GM21381 (cell line): ENCODE measurements at regions not wholly inside any gene's neighbourhood (a gene's known extent, or its start where the extent isn't known, plus 50 kb on each side); places are given as distances from the start of the nearest gene placed in this dataset.

ENCODE experiments used
- ATAC-seq: cut with Tn5 transposase; IDR thresholded peaks from one replicate; pipeline ENCODE4 v1.9.1; 2021; ENCODE audit warnings: mild to moderate bottlenecking, moderate library complexity; ENCODE audit not compliant: unreplicated experiment

DNA sequence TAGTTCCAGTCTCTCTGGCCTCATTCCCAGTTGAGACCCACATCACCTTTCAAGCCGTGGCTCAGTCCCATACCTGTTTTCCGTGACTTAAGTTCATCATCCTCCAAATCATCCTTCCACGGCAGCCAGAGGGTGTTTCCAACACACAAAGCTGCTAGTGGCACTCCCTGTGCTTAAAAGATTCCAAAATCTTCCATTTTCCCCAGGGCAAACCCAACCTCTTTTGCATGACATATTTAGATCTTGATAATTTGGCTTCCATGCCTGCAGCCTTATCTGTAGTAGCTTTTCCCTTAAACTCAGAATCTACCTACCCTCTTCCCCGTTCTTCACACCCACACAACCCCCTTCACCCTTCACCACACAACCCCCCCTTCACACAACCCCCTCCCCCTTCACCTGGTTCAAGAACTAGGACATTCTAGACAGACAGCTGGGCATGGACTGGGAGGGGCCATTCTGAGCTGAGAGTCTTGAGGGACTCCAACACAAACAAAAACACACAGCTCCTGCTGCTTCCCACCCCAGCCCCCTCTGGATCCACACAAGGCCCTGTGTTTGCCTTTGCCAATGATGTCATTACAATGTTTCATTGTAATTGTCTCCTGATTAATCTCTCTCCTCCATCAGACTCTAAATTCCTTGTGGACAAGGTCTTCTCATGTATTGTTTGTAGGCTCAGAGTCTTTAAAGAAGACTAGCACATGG, 268.2 kb downstream of the SH3GL2 start:
- ATAC-seq: no peak

DNA sequence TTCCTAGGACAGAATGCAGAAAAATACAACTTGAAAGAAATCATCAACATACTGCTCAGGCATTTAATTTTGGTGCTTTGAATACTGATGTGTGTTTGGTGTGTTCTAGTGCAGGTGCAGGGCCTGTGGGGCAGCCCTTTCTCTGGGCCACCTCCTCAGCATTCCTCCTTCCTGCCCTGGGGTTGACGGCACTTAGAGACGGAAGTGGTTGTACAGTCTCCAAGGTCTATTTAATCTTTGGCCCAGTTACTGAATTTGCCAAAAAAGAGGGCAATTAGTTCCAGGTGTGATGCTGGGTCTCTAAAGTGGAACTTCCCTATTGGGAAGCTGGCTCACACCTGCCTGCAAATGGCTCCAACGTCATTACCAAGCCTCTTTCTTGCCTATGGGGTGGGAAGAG, 269.0 kb downstream of the SH3GL2 start:
- no peak for ATAC-seq

DNA sequence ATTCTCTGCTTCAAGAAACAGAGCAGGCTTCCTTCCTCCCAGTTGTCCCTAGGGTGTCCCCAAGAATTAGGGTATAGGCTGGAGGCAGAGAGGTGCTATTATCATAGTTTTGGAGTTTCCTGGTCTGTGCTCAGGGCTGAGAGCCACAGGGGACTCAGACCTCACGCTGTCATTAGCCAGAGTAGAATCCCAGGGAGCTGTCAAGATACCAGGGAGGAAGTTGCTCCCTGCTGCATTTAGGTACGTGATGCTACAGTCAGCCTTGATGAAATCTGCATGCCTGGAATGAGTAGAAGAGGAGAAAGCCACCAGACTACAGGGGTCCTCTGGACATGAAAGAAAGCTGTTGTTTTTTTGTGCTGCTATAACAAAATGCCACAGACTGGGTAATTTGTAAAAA, 273.2 kb downstream of the SH3GL2 start:
- no peak for ATAC-seq

DNA sequence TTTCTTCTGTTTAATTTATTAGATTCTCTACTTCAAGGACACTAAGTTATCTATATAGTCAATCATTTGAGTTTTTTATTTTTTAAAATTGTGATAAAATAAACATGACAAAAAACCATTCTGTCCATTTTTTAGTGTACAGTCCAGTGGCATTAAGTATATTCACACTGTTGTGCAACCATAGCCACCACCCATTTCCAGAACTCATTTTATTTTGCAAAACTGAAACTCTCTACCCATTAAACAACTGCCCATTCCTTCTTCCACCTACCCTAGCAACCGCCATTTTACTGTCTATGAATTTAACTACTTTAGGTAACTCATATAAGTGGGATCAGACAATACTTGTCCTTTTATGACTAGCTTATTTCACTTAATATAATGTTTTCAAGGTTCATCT, 275.6 kb downstream of the SH3GL2 start:
- no peak for ATAC-seq

DNA sequence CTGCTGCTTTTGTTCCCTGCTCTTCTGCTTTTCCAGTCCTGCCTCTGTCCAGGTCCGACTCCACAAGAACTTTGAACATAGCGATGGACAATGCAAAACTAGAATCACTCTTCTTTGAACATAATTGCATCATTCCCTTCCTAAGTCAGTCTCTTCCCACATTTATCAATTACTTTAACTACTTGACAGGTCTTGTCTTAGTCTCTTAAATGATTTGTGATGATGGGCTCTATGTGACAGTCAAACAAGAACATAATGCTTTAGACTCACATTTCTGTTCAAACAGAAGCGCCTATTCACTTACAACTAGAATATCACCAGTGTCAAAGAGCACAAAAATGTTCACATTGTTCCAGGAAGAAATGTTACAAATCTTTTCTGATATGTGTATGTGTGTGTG, 278.1 kb downstream of the SH3GL2 start:
- ATAC-seq: no peak

DNA sequence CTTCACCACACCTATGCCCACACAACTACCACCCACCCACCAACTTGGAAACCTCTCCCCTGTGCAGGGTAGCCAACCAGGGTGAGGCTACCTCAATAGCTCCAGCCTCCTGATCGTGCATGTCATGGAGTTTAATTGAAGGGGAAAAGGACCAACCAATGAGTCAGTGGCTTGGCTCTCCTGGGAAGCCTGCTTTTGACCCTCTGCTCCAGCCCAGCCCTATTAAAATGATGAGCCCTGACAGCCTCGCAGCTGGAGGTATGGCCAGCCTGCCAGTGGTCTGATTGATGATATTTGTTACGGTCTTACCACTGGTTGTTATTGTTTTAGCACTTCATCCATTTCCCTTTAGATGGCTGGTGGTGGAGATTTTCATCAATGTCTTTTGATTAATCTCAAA, 280.4 kb downstream of the SH3GL2 start:
- ATAC-seq: no peak

DNA sequence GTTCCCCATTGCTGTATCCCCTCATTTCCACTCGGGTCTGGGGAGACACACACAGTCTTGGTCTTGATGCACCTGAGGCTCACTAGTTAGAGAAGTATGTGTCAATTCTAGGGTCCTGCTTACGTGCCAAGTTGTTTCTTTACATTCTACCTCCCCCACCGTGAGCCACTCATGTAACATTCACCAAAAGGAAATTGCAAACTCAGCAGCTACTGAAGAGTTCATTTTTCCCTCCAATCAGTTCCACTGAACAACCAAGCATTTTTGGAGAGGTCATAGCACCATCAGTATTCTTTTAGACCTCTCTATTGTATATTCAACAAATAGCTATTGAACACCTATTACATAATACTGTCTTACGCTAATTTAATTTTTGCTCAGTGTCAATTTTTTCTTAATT, 281.1 kb downstream of the SH3GL2 start:
- no peak for ATAC-seq

DNA sequence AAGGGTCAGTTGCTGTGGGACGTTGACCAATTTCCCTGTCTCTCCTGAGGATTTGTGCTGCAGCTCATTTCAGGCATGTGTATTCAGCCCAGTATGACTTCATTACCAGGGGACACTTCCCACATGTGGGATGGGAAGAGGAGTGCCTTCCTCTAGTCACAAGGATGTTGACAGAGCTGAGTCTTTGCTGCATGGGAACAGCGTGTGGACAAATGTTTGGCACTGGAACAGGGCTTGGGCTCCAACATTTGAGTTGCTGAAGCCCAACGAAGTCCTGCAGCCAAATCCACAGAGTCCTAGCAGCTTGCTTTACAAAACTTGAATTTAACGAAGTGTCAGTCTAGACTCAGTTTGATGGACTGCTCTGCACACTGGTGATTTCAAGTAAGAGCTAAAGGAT, 283.2 kb downstream of the SH3GL2 start:
- ATAC-seq: no peak

DNA sequence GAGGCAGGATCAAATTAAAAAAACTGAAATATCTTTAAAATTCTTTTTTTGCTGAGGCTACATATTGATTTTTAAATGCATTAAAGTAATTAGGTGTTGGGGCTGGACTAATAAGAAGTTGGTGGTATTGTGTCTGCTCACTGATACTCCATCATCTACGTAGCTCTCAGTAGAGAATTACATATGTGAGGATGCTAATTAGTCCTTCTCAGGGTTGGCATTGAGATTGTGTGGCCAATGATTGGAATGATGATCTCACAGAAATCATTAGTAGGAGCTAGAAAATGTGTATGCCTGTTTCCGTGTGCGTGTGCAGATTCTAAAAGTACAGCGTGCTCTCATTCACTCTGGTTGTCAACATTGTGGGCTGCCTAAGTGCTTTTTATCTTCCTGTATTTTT, 283.8 kb downstream of the SH3GL2 start:
- no peak for ATAC-seq

DNA sequence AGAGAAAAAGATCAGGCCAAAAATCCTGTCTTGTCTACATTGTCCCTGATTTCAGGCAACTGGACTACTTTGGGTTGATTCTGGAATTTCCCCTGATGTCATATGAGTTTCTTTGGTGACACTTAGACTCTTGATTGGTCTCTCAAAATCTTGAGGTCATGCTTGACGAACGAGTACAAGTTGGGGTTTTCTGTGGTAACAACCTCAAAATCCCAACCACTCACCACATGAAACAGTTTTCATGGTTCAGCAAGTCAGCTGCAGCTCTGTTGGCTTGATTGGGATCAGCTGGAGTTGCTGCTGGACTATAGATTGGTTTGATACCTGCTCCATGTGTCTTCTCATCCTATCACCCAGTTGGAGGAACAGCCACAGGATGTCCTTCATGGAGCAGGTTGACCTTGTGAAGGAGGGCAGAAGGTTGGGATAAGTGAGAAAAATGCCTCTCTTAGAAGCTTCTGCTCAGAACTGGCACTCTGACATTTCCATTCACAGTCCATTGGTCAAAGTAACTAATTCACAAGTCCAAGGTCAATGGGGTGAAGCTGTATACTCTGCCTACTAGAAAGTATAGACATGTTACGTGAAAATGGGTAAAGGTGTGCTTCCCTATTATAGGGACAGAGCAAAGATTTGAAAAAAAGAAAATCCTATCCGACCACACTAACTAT, 284.5 kb downstream of the SH3GL2 start:
- peak; percentile 84 for ATAC-seq

DNA sequence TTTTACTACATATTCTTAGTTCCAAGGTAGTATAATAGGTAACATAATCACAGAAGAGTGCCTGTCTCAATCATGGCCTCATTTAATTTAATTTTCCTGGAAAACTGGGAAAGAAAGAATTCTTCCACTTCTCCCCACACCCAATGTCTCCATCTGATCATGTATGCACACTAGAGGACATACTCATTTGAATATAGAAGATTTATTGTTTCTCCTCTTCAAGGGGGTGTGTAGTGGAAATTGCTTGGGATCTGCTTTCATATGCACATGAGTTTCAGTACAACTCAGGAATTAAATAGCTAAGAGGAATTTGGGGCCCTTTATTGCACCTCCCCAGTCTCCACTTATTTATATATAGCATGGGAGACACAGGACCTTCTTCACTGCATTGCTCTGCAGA, 285.1 kb downstream of the SH3GL2 start:
- no peak for ATAC-seq

DNA sequence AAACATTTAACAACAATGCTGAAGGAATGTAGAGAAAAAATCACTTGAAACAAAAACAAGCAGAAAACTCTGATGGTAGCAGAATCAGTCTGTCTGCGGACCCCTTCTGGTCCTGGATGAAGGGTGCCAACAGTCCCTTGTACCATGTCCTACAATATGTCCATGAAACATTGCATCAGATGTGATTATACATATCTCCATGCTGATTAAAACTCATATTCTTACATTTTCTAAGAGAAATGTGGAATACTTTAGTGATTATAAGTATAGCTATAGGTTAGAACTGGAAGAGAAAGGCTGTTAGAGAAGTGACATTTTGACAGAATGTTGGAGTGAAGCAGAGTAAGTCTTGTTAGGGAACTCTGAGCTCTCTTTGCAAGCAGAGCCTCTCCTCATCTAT, 286.1 kb downstream of the SH3GL2 start:
- no peak for ATAC-seq

DNA sequence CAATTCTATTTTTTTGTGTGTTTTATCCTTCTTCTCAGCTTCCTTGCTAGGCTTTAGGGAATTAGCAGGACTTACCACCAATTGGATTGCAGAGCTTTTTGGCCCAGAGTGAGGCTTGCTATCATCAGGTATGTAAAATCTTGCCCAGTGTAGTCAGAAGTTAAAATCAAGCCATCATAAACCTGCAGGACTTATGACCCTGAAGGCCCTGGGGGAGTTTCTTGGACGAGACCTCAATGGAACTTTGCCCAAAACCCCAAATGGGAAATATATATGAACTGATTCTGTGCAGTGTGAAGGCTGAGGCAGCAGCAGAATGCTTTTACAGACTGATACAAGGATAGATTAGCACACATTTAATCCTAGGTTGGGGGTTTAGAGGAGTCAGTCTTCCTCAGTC, 287.0 kb downstream of the SH3GL2 start:
- ATAC-seq: no peak

DNA sequence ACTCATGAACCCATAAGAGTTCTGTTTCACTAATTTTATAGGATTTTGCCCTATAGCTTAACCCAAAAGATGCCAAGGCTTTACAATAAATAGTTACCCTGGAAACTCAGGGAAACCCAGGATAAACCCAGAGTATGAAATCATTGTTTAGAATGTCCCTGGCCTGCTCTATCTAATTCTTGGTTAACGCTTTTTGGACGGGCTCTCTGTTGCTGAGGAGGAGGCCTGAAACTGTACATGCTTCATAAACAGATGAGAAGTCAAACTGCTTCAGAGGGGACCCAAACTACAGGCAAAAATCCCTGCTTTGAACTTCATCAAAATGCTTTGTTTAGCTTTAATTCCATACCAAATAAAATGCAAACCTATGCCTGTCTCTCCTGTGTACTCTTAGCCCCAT, 291.9 kb downstream of the SH3GL2 start:
- no peak for ATAC-seq

DNA sequence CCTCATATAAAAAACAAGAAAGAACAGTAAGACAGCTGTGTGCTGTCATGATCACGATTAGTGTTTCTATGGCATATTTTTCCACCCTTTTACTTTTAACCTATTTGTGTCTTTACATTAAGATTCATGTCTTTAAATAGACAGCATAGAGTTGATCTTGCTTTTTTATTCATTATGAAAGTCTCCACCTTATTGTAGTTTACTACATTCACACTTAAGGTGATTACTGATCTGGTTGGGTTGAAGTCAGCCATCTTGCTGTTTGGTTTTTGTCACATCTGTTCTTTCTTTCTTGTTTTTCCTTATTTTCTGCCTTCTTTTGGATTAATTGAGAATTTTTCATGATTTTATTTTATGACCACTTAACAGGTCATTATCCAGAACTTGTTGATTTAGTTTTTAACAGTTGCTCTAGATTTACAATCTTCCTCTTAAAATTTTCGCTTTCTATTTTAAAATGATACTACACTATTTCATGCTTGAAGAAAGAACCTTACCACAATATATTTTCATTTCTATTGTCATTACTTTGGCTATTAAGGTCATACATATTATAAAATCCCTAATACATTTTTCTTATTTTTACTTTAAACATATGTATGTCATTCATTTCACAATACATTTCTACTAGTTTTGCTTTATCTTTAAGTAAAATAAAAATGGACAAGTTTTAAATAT, 292.5 kb downstream of the SH3GL2 start:
- ATAC-seq: no peak

DNA sequence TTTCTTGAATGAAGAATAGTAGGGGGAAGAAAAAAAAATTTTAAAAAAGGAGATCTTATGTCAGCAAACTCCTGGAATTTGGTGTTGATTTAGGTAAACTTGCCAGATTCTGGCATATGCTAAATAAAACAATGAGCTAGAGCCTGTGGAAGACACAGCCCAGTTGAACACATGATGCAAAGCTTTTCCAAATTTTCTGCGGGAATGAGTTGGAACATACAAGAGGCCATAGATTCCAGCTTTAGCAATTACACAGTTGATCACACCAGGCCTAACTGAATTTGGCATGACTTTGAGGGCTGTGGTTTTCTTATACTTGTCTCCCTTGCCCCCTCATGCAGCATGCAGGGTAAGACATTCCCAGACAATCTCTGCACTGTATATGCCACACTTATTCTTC, 297.0 kb downstream of the SH3GL2 start:
- no peak for ATAC-seq

DNA sequence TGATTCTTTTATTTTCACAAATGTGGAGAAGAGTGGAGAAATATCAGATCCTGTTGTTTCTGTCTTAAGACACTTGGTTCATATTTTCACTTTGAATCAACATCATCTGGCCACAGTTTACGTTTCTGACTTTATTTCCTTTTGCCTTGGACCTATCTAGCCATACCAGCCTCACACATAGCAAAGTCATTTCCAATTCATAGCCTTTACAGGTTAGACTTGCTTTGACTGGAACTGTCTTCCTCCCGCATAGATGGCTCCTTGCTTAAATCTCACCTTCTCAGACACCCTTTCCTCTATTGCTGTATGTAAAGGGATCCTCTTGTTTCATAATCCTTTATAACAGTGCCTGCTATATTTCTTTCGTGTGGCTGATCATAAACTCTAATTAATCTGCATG, 297.8 kb downstream of the SH3GL2 start:
- no peak for ATAC-seq

DNA sequence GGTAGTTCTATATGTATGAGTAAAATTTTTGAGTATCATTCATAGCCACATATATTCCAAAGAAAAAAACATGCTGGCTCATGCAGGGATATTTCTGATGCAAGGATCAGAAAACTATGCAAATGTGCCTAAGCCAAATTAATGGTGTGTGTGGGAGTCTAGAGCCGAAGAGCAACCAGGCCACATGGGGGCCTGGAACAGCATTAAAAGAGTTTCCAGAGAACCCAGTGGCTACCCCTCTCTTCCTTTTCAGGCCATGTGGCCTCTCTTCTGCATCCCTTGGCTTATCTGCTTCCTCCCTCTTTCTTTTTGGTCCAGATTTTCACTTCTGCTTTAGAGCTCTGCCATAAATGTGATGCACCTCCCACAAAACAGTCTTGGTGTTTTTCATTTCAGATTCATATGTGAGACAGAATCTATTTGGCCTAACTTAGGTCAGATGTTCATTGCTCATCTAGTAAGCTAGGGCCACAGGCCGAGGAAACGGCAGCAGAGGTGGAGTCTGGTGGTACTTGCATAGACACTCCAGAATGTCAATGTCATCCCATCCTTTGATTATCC, 300.0 kb downstream of the SH3GL2 start:
- no peak for ATAC-seq

DNA sequence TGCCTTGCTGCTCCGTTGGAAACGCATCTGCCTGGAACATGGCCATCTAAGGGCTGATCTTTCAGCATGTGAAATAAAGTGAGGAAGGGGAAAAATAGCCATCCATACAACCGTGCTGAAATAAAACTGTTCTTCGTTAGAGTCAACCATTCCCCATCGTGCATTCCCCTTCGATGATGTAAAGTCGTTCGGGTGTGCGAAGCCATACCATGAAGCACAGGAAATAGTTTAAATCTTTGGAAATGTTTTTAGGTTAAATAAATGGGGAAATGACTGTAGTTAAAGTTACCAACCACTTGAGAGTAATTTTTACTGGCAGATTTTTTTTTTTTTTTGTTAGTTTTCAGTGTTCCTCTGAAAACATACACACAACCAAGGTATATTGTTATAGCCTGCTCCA, 302.5 kb downstream of the SH3GL2 start:
- ATAC-seq: no peak

DNA sequence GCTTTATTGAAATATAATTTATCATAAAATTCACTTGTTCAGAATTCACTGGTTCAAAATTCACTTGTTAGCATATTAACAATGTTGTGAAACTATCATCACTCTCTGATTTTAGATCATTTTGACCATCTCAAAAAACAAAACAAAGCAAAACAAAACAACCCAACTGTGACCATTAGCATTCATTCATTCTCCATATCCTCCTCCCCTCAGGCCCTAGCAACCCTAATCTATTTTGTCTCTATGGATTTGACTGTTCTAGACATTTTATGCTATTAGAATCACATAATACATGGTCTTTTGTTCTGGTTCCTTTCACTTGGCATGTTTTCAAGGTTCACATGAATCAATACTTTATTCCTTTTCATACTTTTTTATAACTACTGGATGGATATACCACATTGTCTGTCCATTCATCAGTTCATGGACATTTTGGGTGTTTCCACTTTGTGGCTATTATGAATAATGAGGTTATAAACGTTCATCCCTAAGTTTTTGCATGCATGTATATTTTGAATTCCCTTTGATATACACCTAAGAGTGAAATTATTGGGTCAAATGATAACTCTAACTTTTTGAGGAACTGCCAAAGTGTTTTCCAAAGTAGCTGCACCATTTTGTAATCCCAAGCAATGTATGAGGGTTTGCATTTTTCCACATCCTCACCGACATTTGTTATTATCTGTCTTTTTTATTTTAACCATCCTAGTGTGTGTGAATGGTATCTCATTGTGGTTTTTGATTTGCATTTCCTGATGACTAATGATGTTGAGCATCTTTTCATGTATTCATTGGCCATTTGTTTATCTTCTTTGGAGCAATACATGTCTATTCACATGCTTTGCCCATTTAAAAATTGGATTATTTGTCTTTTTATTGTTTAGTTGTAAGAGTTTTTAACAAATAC, 304.1 kb downstream of the SH3GL2 start:
- ATAC-seq: no peak

DNA sequence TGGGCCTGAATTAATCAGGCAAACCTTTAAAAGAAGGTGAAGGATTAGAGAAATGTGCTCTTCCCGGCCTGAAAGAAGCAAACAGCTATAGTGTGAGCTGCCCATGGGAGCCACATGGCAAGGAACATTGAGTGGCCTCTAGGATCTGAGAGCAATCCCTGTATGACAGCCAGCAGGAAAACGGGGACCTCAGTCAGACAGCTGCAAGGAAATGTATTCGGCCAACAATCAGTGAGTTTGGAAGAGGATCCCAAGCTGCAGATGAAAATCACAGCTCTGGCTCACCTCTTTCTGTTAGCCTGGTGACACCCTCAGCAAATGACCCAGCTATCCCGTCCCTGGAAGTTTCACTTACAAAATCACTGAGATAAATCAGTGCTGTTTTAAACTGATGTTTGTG, 309.2 kb downstream of the SH3GL2 start:
- ATAC-seq: no peak
